GM19438 (cell line): ENCODE measurements at regions not wholly inside any gene's neighbourhood (a gene's known extent, or its start where the extent isn't known, plus 50 kb on each side); places are given as distances from the start of the nearest gene placed in this dataset.

ENCODE experiments used
- ATAC-seq: cut with Tn5 transposase; IDR thresholded peaks from one replicate; pipeline ENCODE4 v1.9.1; 2021; ENCODE audit warnings: low read depth; ENCODE audit not compliant: unreplicated experiment

- no peak for ATAC-seq
These were observed 355.1 kb upstream of the MKI67 start for GRCh38 chr10:128481152-128481840.

GRCh38 chr10:128482052-128482451, 355.8 kb upstream of the MKI67 start:
- no peak for ATAC-seq

GRCh38 chr10:128483216-128483615, 357.0 kb upstream of the MKI67 start:
- no peak for ATAC-seq

- ATAC-seq = no peak
These were observed 357.8 kb upstream of the MKI67 start for GRCh38 chr10:128484041-128484440.

- no peak for ATAC-seq
These were observed 359.5 kb upstream of the MKI67 start for GRCh38 chr10:128485701-128486235.

- ATAC-seq = no peak
These were observed 361.3 kb upstream of the MKI67 start for GRCh38 chr10:128487517-128487916.

- ATAC-seq = no peak
These were observed 363.4 kb upstream of the MKI67 start for GRCh38 chr10:128489324-128490247.

GRCh38 chr10:128491686-128492085, 365.5 kb upstream of the MKI67 start:
- ATAC-seq = no peak

- no peak for ATAC-seq
These were observed 367.6 kb upstream of the MKI67 start for GRCh38 chr10:128493811-128494210.

- ATAC-seq = no peak
These were observed 368.4 kb upstream of the MKI67 start for GRCh38 chr10:128494665-128495064.

- no peak for ATAC-seq
These were observed 371.6 kb upstream of the MKI67 start for GRCh38 chr10:128497660-128498377.

- no peak for ATAC-seq
These were observed 372.1 kb upstream of the MKI67 start for GRCh38 chr10:128498378-128498730.

GRCh38 chr10:128498746-128499145, 372.5 kb upstream of the MKI67 start:
- no peak for ATAC-seq

- no peak for ATAC-seq
These were observed 373.3 kb upstream of the MKI67 start for GRCh38 chr10:128499486-128499885.

GRCh38 chr10:128499956-128500355, 373.7 kb upstream of the MKI67 start:
- ATAC-seq = no peak

GRCh38 chr10:128500642-128501041, 374.4 kb upstream of the MKI67 start:
- ATAC-seq = no peak

- no peak for ATAC-seq
These were observed 379.1 kb upstream of the MKI67 start for GRCh38 chr10:128505346-128505745.

- ATAC-seq = no peak
These were observed 380.2 kb upstream of the MKI67 start for GRCh38 chr10:128506423-128506822.

- ATAC-seq = no peak
These were observed 380.8 kb upstream of the MKI67 start for GRCh38 chr10:128507066-128507465.

- no peak for ATAC-seq
These were observed 385.1 kb upstream of the MKI67 start for GRCh38 chr10:128511284-128511683.

GRCh38 chr10:128512767-128513166, 386.5 kb upstream of the MKI67 start:
- ATAC-seq = no peak
